Type B pancreatic cell (in vitro differentiated cells): ENCODE measurements at regions not wholly inside any gene's neighbourhood (a gene's known extent, or its start where the extent isn't known, plus 50 kb on each side); places are given as distances from the start of the nearest gene placed in this dataset.

Experiments
- DNase-seq: peaks from one replicate; pipeline ENCODE4 v3.0.0; 2021; ENCODE audit warnings: mixed read lengths; ENCODE audit not compliant: unreplicated experiment; ENCODE audit errors: extremely low spot score
- H3K27ac Mint-ChIP-seq: 2 replicates; pipeline ENCODE4 v1.8.0; 2021; ENCODE audit warnings: mild to moderate bottlenecking, mixed read lengths
- H3K27me3 Mint-ChIP-seq: 2 replicates; pipeline ENCODE4 v1.8.0; 2021; ENCODE audit warnings: mixed read lengths
- H3K36me3 Mint-ChIP-seq: 2 replicates; pipeline ENCODE4 v1.8.0; 2021; ENCODE audit warnings: mixed read lengths
- H3K4me1 Mint-ChIP-seq: one replicate; pipeline ENCODE4 v1.8.0; 2021; ENCODE audit warnings: mixed read lengths; ENCODE audit not compliant: unreplicated experiment
- H3K4me3 Mint-ChIP-seq: 2 replicates; pipeline ENCODE4 v1.8.0; 2021; ENCODE audit warnings: mild to moderate bottlenecking, mixed read lengths
- H3K9me3 Mint-ChIP-seq: 2 replicates; pipeline ENCODE4 v1.8.0; 2021; ENCODE audit warnings: mixed read lengths
- TF ChIP-seq, protein P1 (sequence below): fragments of 200-600 bp; sonication (generic); conservative IDR thresholded peaks from 2 replicates; pipeline ENCODE4 v1.5.0; 2021; ENCODE audit warnings: antibody characterized with exemption, mild to moderate bottlenecking

- peaks cover 9% of the 10 kb centered on the region for H3K4me1 Mint-ChIP-seq
- DNase-seq: no peak
Measured at GRCh38 chr10:65194555-65194954, 1673.4 kb downstream of the REEP3 start.

DNA sequence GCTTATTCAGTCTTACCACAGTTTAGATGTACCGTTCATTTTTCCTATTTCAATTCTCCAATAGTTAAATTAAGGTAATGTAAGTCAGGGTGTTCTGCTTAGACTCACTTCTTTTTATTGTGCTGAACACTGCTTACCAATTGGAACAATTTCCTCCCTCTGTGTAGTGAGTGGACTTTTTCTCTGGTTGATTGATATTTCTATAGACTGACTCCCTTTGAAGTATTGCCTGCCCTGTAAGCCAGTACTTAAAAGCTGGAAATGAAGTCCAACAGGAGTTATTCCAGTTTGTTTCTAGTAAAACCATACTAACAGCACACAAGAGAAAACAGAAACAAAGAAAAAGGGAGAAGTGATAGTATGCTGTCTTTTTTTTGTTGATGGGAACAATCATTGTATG, 1674.9 kb downstream of the REEP3 start:
- TF ChIP-seq, protein P1, sequence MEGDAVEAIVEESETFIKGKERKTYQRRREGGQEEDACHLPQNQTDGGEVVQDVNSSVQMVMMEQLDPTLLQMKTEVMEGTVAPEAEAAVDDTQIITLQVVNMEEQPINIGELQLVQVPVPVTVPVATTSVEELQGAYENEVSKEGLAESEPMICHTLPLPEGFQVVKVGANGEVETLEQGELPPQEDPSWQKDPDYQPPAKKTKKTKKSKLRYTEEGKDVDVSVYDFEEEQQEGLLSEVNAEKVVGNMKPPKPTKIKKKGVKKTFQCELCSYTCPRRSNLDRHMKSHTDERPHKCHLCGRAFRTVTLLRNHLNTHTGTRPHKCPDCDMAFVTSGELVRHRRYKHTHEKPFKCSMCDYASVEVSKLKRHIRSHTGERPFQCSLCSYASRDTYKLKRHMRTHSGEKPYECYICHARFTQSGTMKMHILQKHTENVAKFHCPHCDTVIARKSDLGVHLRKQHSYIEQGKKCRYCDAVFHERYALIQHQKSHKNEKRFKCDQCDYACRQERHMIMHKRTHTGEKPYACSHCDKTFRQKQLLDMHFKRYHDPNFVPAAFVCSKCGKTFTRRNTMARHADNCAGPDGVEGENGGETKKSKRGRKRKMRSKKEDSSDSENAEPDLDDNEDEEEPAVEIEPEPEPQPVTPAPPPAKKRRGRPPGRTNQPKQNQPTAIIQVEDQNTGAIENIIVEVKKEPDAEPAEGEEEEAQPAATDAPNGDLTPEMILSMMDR: no peak
- Mint-ChIP-seq H3K4me1 (peaks cover 9% of the 10 kb centered on the region), H3K27ac (no peak overlapping the region), H3K27me3 (no peaks in the 10 kb centered on the region), H3K9me3 (peaks cover under 1% of the 10 kb centered on the region), H3K36me3 (no peaks in the 10 kb centered on the region), H3K4me3 (no peak overlapping the region)
- no peak for DNase-seq

More at GRCh38 chr10:65194555-65194954, 1673.4 kb downstream of the REEP3 start:
- no peak overlapping the region for H3K4me3 Mint-ChIP-seq
- H3K9me3 Mint-ChIP-seq: no peaks in the 10 kb centered on the region
- TF ChIP-seq, protein P1: no peak
- H3K36me3 Mint-ChIP-seq: no peaks in the 10 kb centered on the region
- no peaks in the 10 kb centered on the region for H3K27me3 Mint-ChIP-seq
- no peak overlapping the region for H3K27ac Mint-ChIP-seq

GRCh38 chr10:65197935-65198334, 1676.7 kb downstream of the REEP3 start:
- H3K9me3 Mint-ChIP-seq: peaks cover 5% of the 10 kb centered on the region
- H3K27me3 Mint-ChIP-seq: no peaks in the 10 kb centered on the region
- no peak for DNase-seq
- no peak overlapping the region for H3K27ac Mint-ChIP-seq
- no peak overlapping the region for H3K4me3 Mint-ChIP-seq
- no peaks in the 10 kb centered on the region for H3K36me3 Mint-ChIP-seq
- H3K4me1 Mint-ChIP-seq: peaks cover 9% of the 10 kb centered on the region
- TF ChIP-seq, protein P1: no peak

DNA sequence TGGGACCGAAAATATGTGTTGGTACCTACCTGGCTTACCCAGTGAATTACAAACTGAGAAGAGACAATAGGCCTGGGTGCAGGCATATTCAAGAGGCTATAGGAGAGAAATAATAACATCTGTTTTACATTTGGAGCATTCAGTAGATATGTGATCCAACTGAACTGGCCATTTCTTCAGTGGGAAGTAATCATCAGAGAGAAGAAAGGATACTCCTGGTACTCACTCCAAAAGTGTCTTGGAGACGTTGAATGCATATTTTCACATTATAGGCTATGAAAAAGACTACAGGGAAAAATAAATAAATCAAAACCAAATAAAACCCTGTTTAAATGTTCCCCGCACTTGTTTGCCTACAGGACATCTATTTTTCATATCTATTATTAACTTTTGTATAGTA, 1680.3 kb downstream of the REEP3 start:
- Mint-ChIP-seq H3K36me3 (no peaks in the 10 kb centered on the region), H3K4me1 (peaks cover 4% of the 10 kb centered on the region), H3K27ac (no peak overlapping the region), H3K9me3 (peaks cover 5% of the 10 kb centered on the region), H3K27me3 (no peaks in the 10 kb centered on the region), H3K4me3 (no peak overlapping the region)
- no peak for DNase-seq
- TF ChIP-seq, protein P1: no peak

- Mint-ChIP-seq H3K27me3 (no peaks in the 10 kb centered on the region), H3K36me3 (no peaks in the 10 kb centered on the region), H3K27ac (no peak overlapping the region), H3K4me1 (no peaks in the 10 kb centered on the region), H3K4me3 (no peak overlapping the region), H3K9me3 (peaks cover 5% of the 10 kb centered on the region)
- DNase-seq: no peak
- TF ChIP-seq, protein P1: no peak
Measured at GRCh38 chr10:65204999-65205398, 1683.8 kb downstream of the REEP3 start.

DNA sequence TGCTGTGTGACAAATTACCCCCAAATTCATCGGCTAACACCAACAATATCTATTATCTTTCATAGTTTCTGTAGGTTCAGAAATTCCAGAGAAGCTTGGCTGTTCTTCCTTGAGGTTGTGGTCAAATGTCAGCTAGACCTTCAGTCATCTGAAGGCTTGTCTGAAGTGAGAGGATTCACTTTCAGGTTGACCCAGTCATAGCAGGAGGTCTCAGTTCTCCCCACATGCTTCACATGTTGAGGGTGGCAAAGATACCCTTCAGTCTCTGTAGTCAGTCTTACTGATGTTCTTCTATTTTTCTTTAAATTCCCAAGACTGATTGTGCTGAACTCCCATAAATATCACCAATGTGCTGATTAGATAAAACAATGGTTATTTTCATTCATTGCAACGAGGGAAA, 1692.0 kb downstream of the REEP3 start:
- no peaks in the 10 kb centered on the region for H3K36me3 Mint-ChIP-seq
- H3K27me3 Mint-ChIP-seq: no peaks in the 10 kb centered on the region
- no peaks in the 10 kb centered on the region for H3K4me1 Mint-ChIP-seq
- peaks cover 8% of the 10 kb centered on the region for H3K9me3 Mint-ChIP-seq
- no peak overlapping the region for H3K27ac Mint-ChIP-seq
- TF ChIP-seq, protein P1: no peak
- no peak for DNase-seq
- H3K4me3 Mint-ChIP-seq: no peak overlapping the region
